Activated CD8-positive, alpha-beta memory T cell treated with anti-CD3 and anti-CD28 coated beads for 1 hour (primary cell): ENCODE measurements at regions not wholly inside any gene's neighbourhood (a gene's known extent, or its start where the extent isn't known, plus 50 kb on each side); places are given as distances from the start of the nearest gene placed in this dataset.

Experiments
- DNase-seq, 2 donors: peaks; one replicate each; pipeline ENCODE4 v3.0.0-alpha.2; 2020; ENCODE audit warnings: low read depth in 1 of 2; ENCODE audit errors: extremely low read depth in 1 of 2

- no peak for DNase-seq
Observed at GRCh38 chr5:152987131-152987530, 503.3 kb upstream of the GRIA1 start.

GRCh38 chr5:152990217-152990616, 500.3 kb upstream of the GRIA1 start:
- no peak for DNase-seq

- no peak for DNase-seq
Observed at GRCh38 chr5:152990649-152991048, 499.8 kb upstream of the GRIA1 start.

- no peak for DNase-seq
Observed at GRCh38 chr5:152994033-152994680, 496.3 kb upstream of the GRIA1 start.

DNA sequence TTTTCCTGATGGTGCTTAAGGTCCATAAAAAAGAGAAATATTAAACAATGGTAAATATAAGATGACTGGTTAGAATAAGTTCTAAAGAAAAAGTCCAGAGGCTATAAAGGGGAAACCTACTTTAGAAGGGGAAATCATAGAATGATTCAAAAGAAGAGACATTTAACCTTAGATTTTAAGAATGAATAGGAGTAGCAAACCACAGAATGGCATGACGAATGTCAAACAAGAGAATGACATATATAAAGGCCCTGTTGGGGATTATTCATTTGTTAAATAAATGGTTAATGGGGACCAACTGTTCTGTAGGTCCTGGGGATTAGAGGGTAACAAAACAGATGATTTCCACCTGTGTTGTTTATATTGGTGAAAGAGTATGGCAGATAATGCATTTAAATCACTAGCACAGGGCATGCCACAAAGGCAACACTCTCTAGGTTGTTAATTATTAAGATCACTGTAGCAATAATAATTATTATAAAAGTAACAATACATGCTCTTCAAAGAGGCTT, 495.2 kb upstream of the GRIA1 start:
- DNase-seq = no peak

DNA sequence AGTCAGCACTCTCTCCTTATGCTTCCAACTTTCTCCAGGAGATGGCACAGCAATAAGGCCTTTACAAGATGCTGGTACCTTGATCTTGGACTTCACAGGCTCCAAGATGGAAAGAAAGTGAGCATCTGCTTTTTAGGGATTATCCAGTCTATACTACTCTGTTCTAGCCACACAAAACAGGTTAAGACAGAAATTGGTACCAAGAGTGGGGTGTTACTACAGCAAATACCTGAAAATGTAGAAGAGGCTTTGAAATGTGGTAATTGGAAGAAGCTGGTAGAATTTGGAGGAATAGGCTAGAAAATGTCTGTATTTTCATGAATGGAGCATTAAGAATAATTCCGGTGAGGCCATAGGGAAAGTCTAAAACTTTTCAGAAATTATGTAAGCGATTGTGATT, 484.8 kb upstream of the GRIA1 start:
- no peak for DNase-seq

- DNase-seq = no peak
Observed at GRCh38 chr5:153006681-153007080, 483.8 kb upstream of the GRIA1 start.

- no peak for DNase-seq
Observed at GRCh38 chr5:153014194-153014593, 476.3 kb upstream of the GRIA1 start.

DNA sequence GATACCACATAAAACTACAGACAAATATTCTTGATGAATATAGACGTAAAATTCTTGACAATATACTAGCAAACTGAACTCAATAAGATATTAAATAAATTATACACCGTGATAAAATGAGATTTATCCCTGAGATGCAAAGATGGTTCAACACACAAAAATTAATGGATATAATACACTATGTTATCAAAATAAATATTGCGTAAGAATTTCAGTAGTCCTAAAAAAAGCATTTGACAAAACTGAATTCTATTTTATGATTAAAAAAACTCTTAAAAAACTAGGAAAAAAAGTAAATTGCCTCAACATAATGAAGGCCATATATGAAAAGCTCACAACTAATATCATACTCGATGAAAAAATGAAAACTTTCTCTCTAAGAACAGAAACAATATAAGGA, 472.3 kb upstream of the GRIA1 start:
- DNase-seq = no peak

GRCh38 chr5:153030755-153031725, 459.4 kb upstream of the GRIA1 start:
- DNase-seq = no peak

DNA sequence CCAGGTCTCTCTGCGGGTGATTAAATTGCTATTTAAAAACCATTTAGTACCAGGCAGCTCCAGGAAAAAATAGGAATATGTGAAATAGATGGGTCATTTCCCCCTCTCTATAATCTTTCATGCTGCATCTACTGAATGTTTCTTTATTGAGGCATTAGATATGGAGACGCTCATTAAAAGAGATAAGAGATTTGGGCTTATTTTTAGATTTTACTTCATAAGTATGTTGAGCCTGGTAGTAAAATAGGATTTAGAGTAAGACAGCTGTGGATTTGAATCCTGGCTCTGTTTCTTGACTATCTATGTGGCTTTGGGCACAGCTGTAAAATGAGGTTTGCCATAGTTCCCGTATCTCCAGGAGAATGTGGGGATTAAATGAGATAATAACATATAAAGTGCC, 451.0 kb upstream of the GRIA1 start:
- DNase-seq = no peak

DNA sequence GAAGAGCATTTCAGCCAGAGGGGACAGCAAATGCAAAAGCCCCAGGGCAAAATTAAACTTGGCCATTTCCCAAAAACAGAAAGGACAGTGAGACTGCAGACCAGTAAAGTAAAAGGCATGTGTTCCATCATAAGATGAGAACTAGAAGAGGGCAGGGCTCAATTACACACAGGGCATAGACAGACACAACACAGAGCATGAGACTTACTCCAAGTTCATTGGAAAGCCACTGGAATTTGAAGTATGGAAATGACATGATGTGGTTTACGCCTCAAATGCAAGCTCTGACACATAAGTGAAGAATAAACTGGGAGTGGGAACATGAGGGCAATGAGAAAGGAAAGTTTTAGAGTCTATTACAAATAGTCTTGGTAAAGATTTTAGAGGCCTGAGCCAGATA, 446.6 kb upstream of the GRIA1 start:
- no peak for DNase-seq

DNA sequence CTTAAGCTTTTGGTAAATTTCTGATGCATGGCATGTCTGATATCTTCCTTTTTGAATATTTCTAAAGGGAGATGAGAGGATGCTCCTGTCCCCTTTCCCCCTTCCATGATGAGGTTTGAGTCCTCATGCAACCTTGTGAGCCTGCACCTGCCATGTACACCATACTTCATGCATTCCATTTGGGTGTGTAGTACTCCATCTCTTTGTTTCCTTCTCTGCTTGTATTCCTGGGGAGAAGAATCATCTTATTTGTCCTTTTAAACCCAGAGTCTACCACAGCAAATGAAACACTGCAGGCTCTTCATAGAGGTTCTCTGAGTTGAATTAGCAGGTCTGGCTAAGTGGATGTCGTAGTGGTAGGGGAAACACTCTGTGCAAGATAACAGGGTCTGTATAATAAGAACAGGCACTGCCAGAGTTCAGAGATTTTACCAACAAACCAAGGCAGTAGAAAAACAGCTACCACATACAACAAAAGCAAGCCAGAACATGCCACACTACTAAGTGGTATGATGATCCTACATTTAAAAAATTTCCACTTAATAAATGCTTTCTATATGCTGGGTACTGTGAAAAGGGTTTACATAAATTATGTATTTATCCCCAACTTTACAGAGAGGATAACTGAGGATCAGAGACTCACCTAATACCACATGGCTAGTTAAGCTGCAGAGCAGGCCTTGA, 439.8 kb upstream of the GRIA1 start:
- DNase-seq = no peak

DNA sequence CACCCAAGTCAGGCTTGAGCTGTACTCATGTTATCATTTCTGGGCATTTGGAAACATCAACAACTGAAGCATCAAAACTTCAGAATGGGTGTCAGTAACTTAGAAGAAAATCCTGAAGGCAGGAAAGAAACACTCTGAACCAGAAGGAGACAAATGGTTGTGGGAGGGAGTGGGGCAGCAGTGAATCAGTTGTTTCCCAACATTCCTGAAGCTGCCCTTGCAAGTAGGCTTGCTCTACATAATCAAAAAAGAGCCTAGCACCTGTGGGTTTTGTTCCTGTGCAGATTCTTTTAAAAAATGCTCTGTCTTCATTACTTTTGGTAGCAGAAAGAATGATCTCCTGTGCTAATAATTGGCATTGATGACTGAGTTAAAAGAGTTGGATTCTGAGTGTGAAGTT, 424.2 kb upstream of the GRIA1 start:
- no peak for DNase-seq

DNA sequence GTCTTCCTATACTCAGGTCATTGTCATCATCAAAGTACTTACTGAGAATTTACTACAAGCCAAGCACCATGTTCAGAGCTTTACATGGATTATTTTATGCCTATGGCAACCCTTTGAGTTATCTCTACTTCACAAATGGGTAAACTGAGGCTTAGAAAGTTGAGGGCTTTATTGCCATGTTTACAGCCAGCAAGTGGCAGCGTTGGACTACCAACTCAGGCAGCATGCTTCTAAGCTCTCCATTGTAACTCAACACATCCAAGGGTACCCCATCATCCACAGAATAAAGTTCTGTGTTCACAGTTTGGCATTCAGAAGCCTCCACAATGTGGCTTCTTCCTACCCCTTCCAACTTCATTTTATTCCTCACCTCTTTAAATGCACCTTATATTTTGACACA, 422.6 kb upstream of the GRIA1 start:
- DNase-seq = no peak

GRCh38 chr5:153079396-153079795, 411.1 kb upstream of the GRIA1 start:
- DNase-seq = no peak

GRCh38 chr5:153080940-153081339, 409.5 kb upstream of the GRIA1 start:
- no peak for DNase-seq

- DNase-seq = no peak
Observed at GRCh38 chr5:153081385-153081784, 409.1 kb upstream of the GRIA1 start.

- no peak for DNase-seq
Observed at GRCh38 chr5:153084511-153084910, 406.0 kb upstream of the GRIA1 start.

GRCh38 chr5:153086486-153086885, 404.0 kb upstream of the GRIA1 start:
- DNase-seq = no peak

DNA sequence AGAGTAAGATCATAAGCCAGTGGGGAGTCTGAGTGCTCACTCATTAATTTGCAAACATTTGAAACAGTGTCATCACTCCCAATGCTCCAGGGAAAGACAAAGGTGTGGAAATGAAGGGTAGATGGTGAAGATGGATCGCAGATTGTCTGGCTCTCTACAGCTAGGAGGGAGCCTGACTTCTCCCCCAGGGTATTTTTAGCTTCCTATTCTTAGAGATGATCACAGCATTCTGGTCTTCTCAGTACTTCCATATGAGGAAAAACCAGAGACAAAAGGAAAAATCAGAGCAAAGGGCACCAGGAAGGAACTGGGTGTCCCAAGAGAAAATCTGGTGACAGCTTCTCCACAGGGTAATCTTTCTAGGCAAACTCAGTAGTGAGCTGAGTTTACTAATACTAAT, 401.9 kb upstream of the GRIA1 start:
- no peak for DNase-seq
